GF-D8 (cell line): ENCODE measurements at regions not wholly inside any gene's neighbourhood (a gene's known extent, or its start where the extent isn't known, plus 50 kb on each side); places are given as distances from the start of the nearest gene placed in this dataset.

Source experiments
- DNase-seq: peaks from one replicate; lab custom pipeline; 2025; lab: John Stamatoyannopoulos, UW

DNA sequence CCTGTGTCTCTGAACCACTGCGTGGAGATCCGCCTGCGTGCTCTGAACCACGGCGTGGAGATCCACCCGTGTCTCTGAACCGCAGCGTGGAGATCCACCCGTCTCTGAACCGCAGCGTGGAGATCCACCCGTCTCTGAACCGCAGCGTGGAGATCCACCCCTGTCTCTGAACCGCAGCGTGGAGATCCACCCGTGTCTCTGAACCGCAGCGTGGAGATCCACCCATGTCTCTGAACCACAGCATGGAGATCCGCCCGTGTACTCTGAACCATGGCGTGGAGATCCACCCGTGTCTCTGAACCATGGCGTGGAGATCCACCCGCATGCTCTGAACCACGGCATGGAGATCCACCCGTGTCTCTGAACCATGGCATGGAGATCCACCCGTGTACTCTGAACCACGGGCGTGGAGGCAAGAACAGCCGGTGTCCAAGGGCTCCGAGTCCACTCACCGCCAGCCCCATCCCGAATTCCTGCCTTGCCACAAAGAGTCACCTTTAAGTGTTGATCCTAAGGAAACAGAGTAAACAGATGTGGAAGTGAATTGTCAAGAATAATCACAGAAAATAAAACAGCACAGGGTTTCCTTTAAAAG is 659.4 kb downstream of the BRD1 start:
- DNase-seq, result no peak

DNA sequence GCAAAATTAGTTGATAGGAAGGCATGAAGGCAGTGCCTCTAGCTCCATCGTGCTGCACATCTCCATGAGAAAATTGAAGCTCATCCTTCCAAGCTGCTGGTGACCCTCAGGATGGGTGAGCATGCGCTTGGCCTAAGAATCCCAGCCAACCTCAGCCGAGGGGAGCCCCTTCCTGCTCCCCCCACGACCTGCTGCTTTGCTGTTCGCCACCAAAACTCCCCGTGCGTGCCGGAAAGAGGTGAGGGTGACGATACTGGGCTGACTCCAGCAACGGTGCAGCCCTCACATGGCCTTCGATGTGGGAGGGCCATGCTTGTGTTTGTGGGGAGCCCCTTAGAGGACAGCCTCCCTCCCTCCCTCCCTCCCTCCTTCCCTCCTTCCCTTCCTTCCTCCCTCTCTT is 660.9 kb downstream of the BRD1 start:
- DNase-seq, result no peak

DNA sequence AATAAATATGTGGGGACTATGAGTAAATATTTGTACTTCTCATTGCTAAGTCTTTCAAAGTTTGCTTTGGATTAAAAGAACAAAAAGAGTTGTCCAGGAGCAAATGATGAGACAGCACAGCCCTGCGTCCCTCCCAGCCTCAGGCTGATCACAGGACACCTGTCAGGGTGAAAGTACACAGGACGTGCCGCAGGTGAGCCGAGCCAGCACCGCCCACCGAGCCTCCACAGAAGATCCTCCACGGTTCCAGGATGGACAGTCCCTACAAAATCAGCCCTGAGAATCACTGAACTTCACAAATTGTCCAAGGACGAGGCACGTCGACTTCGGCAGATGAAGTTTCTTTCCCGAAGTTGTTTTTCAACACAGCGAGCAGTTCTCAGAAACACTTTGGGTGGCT is 661.5 kb downstream of the BRD1 start:
- no peak for DNase-seq

DNA sequence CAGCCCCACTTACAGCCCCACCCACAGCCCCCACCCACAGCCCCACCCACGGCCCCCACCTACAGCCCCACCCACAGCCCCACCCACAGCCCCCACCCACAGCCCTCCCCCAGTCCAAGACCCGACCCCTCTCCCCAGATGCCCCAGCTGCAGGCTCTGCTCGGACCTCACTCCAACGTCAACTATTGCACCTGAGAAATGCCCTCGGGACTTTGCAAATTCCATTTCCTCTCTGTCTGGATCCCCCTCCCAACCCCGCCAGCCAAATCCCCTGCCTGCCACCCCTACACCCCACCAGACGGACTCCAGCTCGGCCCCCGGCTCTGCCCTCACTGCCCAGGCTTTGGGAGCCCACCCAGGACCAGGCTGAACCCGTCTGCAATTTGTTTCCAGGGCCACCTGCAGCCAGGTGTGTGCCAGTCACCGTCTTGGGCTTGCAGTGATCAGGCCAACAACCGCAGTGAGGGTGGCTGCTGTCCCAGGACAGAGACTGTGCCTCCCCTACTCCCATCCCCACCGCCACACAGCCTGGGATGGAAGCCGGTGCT is 662.8 kb downstream of the BRD1 start:
- DNase-seq, result no peak

DNA sequence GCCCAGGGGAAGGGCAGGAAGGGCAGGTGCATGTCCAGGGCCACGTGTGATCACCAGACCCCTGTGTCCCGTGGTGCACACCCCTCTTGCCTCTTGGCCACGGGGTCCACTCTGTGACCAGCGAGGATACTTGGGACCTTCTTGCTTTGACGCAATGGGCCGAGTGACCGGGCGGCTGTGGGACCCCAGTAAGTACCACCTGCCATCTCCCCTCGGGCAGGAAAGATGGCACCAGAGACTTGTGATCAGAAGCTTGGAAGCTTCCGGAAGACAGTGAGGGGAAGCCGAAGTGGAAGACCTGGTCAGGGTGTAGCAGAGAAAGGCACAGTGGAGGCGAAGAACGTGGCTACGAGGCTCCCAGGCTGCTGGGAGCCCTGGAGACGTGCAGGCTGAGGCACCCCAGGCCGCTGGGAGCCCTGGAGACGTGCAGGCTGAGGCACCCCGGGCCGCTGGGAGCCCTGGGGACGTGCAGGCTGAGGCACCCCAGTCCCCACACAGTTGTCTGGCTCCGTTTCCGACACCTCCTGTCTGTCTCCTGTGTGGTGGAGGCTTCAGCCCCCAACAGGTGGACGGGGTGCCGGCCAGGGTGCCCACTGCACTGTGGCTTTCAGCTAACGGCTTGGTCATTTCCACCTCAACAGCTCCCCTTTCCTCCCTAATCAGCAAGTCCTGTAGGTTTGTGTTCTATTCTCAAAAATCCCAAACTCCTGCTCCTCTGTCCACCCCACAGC is 663.5 kb downstream of the BRD1 start:
- no peak for DNase-seq

DNA sequence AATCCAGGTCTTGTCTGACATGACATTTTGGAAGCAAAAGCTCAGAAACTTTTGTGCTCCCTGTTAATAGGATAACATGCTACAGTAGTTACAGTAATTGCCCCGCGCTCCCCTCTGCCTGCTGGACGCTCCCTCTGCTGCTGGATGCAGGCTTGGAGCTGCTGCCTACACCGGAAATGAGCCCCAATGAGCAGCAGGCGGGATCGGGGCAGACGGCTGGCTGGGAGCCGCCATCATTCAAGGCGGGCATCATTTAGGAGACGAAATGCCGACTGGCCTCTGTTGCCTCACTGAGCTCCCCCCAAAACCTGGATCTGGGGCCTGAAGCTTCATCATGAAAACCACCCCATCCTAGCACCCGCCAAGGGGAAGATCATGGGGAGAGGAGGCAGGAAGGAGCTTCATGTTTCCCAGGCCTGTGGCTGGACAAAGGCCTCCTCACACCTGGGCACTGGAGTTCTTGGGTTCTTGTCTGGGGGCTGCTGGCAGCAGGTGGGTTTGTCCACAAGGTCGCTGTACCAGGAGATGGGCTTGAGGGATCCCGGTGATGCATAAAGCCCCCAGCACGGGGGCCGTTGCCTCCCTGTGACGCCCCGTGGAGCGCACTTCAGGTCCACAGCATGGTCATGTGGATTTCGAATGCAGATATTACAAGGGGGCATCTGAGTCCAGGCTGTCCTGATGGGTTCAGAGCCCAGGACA is 664.3 kb downstream of the BRD1 start:
- no peak for DNase-seq

DNA sequence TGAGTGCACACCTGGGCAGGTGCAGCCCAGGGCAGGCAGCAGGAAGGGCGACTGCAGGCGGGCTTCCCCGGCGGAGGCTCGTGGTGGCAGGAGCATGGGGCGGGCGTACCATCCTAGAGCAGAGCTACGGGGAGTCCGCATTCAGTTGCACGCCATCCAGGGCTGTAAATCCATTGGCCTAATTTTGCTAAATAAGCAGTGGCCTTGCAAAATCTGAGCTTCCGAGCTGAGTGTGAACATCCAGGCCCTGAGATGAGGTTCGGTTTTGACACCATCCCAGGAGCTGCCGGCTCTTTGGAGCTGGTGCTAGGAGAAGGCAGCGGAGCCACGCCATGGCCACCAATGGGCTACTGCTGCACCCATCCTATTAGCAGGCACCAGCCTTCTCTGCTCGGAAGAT is 664.8 kb downstream of the BRD1 start:
- no peak for DNase-seq

DNA sequence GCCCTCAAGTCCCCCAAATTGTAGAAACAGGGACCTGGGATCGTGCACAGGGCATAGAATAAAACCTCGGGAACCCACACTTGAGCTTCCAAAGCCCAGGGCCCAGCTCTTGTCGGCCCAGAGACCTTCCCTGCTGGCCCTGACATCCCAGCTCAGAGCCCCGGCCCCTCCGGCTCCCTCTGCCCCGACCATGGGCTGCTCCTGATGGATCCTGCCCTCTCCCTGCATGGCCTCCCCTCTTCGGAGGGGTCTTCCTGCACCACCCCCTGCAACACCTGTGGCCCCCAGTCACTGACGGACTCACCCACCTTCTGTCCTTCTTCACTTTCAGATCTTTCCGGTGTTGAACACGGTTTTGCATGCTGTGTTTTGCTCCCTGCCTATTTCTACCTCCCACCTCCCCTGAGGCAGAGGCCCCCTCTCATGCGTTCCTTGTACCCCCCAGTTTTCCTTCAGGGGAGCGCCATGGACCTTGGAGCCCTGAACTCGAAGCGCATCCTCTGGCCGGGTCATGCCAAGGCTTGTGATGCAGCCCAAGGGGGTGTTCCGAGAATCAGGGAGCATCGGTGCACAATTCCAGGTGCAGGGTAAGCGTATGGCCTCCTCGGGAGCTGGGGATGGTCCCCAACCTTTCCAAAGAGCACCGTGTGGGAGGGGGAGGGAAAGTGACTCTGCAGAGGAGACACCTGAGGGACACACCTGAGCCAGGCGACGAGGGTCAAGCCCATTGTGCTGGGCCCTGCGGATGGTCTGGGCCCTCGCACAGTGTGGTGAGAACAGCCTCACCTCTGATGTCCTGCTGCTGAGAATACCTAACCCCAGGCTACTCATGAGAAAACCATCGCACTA is 666.4 kb downstream of the BRD1 start:
- DNase-seq, result no peak

DNA sequence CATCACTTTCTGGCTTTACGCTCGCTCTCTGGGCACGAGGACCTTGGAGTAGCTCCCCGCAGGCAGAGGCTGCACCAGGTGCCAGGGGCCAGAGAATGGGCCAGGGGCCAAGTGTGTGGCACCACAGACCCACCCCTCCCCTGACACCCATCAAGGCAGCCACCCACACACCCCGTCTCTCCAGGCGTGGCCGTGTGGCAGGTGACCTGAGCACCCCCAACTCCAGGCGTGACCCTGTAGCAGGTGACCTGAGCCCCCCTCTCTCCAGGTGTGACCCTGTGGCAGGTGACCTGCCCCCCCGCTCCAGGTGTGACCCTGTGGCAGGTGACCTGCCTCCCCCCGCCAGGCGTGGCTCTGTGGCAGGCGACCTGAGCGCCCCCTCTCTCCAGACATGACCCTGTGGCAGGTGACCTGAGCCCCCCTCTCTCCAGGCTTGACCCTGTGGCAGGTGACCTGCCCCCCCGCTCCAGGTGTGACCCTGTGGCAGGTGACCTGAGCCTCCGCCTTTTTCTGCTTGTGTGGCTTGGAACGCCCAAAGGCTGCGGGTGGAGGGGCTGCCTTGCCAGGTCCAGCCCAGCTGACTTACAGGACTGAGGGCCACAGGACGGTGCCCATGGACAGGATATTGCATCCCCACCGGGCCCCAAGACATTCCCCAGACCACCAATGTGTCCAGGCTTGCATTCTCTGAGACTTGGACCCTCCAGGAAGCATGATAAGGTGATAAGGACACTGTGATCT is 667.2 kb downstream of the BRD1 start:
- no peak for DNase-seq

DNA sequence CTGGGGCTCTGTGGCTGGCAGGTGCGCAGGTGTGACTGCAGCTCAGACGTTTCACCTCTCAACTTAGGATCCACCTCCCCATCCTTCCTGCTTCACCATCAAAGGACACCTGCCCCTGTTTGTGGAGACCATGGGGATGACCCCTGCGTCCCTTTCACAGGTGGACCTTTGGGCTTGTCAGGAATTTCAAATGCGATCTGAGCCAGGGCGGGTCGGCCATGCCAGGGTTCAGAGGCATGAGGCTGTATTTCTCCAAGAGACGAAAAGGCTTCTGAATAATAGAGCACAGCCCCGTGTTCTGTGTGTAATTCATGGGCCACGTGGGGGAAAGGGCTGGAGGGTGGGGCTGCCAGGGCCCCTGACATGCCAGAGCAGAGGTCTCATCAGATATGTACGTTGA is 668.0 kb downstream of the BRD1 start:
- no peak for DNase-seq

DNA sequence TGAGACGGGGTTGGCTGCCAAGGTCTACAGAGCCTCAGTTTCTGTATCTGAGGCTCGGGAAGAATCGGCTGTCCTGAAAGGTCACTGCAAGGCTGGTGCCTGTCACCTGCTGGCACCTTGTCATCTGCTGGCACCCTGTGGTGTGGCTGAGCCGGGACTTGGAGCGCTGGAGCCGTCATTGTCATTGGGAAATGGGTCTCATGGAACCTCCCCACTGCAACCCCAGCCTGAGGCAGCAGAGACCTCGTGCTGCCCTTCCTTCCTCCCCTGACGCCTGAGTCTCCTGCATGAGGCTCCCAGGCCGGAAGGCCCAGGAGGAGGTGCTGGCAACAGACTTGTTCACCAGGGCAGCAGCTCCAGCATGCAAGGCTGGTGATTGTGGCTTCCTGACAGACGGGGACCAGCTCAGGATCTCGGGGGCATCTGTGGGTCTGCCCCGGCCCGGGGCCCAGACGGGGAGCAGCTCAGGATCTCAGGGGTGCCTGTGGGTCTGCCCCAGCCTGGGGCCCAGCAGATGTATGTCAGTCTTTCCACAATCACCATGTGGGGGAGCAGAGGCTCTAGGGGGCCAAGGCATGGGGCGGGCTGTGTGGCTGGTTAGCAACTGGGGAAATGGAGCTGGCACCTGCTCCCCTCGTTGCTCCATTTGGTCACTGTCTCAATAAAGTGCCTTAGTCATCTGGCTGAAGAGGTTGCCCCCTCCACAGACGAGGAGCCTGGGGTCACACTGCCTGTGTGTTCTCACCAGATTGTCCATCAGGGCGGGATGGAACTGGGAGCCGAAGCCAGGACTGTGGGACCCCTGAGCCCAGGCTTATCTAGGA is 668.7 kb downstream of the BRD1 start:
- DNase-seq, result no peak

DNA sequence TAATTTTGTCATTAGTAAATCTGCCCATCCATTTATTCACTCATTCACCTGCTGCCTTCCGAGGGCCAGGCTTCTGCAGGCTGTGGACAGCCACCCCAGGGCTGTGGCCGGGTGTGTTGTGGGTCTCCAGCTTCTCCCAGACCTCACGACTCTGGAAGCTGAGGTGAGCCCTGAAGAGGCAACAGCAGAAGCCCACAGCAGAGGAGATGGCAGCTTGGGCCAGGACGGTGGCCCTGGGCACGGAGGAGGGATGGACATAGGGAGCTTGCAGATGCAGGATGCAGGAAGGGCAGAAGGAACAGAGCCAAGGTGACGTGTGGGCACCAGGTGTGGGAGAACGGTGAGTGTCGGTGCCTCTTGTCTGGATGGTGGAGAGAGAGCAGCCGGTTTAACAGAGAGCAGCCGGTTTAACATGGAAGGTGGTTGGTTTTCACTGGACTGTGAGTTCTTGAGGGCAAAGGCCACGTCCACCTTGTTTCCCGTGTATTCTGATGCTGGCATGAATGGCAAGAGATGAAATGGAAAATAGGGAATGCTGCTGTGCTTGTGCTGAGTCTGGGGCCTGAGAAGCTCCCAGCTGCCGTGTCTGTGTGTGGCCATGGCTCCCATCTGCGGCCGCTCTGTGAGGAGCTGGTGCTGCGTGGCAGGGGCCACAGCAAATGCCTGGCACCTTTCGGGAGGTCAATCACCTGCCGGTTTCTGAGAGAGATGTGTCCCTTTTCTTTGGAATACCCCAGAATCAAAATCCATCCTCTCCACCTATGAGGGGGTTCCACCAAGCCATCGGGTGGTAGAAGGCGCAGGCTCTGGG is 669.9 kb downstream of the BRD1 start:
- no peak for DNase-seq

DNA sequence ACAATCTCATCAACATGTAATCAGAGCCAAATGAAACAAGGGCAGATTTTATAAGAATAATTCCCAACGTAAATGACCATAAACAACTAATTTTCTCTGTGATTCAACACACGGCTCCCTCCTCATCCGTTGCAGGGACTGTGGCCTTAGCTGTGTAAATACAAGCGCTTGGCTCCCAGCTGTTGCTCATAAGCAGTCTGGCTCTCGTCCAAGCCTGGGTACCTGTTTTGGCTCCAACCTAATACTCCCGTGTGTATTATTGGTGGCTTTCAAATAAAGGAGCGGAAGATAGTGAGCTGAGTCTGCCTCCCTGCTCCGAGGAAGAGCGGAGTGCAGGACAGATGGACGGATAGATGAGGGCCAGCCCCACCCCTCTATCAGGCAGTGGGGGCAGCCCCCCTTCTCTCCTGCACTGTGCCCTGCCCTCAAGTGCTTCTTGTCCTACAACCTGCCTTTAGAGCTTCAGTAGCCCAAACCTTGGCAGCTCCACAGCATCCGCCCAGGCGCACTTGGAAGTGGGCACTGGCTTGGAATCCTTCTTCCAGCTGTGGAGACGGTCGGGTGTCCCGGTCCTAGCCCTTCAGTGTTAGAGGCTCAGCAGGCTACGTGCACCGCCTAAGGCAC is 670.9 kb downstream of the BRD1 start:
- DNase-seq, result no peak

DNA sequence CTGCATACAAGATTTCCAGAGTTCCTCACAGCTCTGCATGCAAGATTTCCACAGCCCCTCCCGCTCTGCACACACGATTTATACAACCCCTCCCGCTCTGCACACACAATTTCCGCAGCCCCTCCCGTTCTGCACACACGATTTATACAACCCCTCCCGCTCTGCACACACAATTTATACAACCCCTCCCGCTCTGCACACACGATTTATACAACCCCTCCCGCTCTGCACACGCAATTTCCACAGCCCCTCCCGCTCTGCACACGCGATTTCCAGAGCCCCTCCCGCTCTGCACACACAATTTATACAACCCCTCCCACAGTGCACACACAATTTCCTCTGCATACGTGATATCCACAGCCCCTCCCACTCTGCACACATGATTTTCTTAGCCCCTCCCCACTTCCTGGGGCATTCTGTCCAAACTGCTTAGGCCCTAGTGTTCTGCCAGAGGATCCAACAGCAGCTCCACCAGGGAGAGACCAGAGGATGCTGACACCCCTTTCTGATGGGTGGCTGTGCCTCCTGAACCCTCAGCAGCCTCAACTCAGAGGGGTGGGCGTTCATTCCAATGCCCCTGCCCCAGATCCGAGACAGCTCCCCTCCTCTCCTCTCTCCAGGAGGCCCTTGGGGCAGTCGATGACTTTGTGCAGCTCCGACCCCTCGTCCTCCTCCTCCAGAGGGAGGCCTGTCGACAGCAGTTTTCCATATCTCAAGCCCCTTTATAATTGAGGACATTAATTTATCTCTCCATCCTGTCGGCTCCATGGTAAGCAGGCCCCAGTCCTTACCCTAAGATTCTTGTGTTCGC is 671.7 kb downstream of the BRD1 start:
- no peak for DNase-seq

DNA sequence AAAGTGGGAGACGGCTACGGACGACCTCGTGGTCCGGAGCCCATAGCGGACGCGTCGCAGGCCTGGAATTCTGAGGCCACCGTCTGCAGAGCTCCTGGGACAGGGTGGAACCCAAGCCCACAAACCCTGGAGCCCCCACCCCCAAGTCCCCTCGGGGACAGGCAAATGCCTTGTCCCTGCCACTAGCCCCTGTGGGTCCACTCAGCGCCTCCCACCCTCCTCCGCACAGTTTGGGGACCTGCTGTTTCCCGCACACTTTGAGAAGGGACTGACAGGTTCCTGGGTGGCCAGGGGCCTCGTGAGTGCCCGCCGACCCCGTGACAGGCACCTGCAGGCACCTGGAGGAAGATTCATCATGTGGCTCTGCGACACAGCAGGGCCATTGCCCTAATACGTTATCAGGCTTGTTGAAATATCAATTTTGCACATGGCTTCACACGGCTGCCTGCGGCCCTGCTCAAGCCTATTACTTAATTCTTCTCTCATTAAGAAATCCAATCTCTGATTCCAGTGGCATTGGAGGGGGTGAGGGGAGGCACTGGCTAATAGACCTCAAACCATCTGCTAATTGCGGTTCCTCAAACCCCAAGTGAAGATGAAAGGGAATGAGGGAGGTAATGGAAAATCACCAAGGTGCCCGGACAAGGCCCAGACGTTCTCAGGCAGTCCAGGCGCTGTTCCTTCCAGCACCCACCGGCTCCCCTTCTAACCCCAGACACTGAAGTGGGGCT is 672.5 kb downstream of the BRD1 start:
- DNase-seq, result no peak

DNA sequence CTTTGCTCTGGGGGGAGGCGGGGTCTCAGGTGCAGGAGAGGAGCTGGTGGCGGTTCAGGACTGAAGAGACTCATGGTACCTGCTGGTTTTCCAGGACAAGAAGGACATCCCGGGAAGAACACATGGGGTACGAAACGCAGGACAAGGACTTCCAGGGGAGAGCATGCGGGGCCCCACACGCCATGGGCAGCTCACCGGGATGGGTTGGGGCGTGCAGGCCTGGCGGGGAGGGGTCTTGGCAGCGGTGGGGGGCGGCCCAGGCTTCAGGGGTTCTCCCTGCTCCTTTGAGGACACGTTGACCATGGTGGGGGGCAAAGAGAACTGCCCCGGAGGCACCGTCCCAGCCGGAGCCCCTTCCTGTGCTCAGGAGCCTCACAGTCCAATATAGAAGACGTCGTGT is 673.2 kb downstream of the BRD1 start:
- no peak for DNase-seq

DNA sequence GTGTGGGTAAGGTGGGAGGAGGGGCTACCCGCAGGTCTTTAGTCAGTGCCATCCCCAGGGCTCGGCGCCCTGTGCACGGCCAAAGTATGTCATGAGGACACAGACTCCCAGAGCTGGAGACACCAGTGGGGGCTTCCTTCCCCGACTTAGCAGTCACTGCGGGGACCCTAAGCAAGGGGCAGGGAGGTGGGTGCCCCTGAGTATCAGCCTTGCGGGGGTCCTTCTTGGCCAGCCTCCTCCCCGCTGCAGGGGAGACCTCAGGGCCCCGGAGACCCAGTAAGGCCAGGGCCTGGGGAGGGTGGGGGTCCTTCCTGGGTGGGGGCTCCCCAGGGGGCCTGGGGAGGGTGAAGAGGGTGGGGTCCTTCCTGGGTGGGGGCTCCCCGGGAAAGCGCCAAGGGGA is 673.8 kb downstream of the BRD1 start:
- no peak for DNase-seq
